GM12875 (cell line): ENCODE measurements at regions not wholly inside any gene's neighbourhood (a gene's known extent, or its start where the extent isn't known, plus 50 kb on each side); places are given as distances from the start of the nearest gene placed in this dataset.

Experiments
- H3K4me3 ChIP-seq: one replicate; pipeline ENCODE4 v1.5.1; 2011; ENCODE audit warnings: low read depth, low read length, control low read depth
- TF ChIP-seq, protein P1 (sequence below): IDR thresholded peaks from 2 replicates; pipeline ENCODE4 v1.5.1; 2011; ENCODE audit warnings: low read depth, mild to moderate bottlenecking, control low read depth, inconsistent platforms, low read length, moderate library complexity, borderline replicate concordance; ENCODE audit not compliant: insufficient read depth

DNA sequence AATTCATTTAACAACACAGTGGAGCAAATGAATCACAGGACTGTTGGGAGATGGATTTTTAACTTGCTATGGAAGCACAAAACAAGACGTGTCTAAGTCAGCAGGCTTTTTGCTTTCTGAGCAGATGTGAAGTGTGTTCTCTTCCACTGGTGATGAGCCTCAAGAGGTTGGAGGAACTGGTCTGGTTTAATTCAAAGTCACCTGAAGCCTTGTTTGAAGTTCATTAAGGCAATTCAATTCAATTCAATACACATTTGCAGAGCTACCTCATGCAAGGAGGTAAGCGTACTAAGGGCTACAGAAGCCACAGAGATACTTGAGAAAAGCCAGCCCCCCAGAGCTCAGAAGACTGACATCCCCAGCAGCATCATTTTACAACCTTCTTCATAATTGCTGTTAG, 68.4 kb upstream of the PALS2 start:
- TF ChIP-seq, protein P1, sequence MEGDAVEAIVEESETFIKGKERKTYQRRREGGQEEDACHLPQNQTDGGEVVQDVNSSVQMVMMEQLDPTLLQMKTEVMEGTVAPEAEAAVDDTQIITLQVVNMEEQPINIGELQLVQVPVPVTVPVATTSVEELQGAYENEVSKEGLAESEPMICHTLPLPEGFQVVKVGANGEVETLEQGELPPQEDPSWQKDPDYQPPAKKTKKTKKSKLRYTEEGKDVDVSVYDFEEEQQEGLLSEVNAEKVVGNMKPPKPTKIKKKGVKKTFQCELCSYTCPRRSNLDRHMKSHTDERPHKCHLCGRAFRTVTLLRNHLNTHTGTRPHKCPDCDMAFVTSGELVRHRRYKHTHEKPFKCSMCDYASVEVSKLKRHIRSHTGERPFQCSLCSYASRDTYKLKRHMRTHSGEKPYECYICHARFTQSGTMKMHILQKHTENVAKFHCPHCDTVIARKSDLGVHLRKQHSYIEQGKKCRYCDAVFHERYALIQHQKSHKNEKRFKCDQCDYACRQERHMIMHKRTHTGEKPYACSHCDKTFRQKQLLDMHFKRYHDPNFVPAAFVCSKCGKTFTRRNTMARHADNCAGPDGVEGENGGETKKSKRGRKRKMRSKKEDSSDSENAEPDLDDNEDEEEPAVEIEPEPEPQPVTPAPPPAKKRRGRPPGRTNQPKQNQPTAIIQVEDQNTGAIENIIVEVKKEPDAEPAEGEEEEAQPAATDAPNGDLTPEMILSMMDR: no peak
- no peak overlapping the region for H3K4me3 ChIP-seq

DNA sequence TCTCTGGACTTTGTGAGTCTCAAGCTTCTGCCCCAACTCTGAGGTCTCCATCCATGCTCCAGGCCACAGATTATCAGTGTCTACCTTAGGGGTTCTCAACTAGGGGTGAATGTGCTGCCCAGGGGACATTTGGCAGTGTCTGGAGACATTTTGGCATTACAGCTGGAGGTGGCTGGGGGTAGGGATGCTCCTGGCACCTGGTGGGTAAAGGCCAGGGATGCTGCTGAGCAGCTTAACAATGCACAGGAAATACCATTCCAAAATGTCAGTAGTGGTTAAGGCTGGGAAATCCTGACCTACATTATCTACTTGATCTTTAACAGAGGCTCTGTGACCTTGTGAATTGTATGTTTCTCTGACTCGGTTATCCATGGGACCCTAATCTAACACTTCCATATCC, 67.3 kb upstream of the PALS2 start:
- TF ChIP-seq, protein P1: no peak
- no peak overlapping the region for H3K4me3 ChIP-seq

DNA sequence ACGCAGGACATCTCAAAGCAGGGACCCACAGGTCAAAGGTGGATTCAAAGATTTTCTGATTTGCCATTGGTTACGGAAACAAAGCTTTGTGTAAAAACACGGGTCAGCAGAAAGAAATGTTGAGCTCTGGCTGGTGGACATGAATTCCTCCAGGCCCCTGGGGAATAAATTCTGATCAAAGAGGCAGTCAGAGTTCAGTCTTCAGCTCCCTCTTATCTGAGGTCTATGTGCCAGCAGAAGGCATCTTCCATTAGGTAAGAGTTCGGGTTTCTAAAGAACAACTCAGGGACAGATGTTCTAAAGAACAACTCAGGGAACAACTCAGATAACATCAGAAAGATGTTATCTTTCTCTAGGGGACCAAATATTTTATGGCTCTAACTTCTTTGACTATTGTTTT, 64.9 kb upstream of the PALS2 start:
- TF ChIP-seq, protein P1: no peak
- H3K4me3 ChIP-seq: no peak overlapping the region

DNA sequence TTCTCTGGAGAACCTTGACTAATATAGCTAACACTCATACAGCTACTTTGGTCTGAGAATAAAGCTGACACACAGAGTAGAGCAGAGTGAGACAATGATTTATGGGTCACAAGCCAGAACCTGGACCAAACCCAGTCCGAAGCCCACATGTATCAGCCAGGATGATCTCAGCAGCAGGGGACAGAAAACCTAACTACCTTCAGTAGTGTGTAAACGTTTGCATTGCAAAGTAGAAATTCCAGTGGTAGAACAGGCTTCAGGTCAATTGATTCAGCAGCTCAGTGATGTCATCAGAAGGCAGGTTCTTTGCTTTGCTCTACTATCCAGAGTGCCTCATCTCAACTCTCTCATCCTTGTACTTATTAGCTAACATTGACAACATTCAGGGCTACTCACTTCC, 62.5 kb upstream of the PALS2 start:
- TF ChIP-seq, protein P1: no peak

DNA sequence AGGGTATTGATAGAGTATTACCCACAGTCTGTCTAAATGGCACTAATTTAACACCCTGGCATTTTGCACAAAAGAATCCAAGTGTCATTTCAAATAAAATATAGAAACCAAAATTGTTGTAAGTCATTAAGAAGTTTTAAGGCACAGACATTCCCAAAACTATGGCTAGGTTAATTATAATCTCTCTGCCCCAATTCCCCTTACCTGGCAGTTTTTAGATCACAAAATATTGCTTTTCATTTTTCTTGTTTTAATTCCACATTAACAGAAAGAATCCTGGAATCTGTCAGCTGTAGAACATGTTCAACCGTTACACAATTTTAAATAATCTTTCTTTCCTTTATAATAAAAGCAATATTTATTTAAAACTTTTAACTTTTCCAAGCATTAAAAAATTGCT, 56.1 kb upstream of the PALS2 start:
- TF ChIP-seq, protein P1: no peak
- no peak overlapping the region for H3K4me3 ChIP-seq

More for the DNA sequence above, 62.5 kb upstream of the PALS2 start:
- no peak overlapping the region for H3K4me3 ChIP-seq

DNA sequence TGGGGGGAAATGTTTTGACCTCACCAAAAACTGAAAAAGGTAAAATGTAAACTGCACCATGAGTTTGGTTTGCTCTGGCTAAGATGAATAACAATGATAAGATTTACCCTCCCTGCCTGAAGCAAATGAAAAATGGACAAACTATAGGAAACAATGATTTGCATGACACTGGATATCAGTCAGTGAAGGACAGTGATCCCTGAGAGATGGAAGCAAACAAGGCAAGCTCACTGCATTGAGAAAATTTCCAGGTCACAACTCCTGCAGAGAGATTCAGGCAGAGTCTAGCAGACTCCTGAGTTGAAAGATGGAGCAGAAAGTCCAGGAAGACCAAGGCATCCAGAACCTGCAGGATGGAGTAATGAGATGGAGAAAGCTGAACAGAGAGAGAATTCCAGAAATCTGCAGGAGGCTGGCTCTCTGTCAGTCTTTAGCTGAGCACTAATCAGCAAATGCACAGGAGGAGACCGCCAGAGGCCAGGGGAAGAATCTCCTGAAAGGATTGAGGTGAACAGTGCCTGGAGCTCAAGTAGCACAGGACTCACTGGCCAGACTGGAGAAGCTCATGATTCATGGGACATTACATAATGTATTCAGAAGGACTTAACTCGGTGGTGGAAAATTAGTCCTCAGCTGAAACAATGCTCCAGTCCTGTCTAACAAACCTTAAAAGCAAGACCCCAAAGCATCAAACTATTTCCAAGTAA, 51.2 kb upstream of the PALS2 start:
- H3K4me3 ChIP-seq: no peak overlapping the region
- TF ChIP-seq, protein P1: no peak
